Caco-2 (cell line): ENCODE measurements at regions not wholly inside any gene's neighbourhood (a gene's known extent, or its start where the extent isn't known, plus 50 kb on each side); places are given as distances from the start of the nearest gene placed in this dataset.

Source experiments
- BruUV-seq: library from RNA; stranded (reverse); fragments of 400-500 nt; replicated peaks from 2 replicates; lab custom pipeline; 2021; lab: Mats Ljungman, UMichigan
- CTCF ChIA-PET: fragments of 300-600 bp; sonication (Branson Sonifier 250); formaldehyde crosslinking; loops from one replicate; lab custom pipeline; 2022; ENCODE audit warnings: antibody characterized with exemption; lab: Charles Lee
- POLR2A ChIA-PET: fragments of 300-600 bp; sonication (Branson Sonifier 250); formaldehyde crosslinking; loops from one replicate; lab custom pipeline; 2022; ENCODE audit warnings: antibody characterized with exemption; lab: Charles Lee
- DNase-seq, 2 experiments: peaks; one replicate each; pipeline versions ENCODE4 v3.0.0 to v3.0.0-alpha.2; 2020 to 2022
- H3K27me3 ChIP-seq: replicated peaks from 2 replicates; pipeline ENCODE4 v1.6.0; 2011; ENCODE audit warnings: low read length; ENCODE audit not compliant: control insufficient read depth, insufficient read depth
- H3K36me3 ChIP-seq: 2 replicates; pipeline ENCODE4 v1.5.1; 2011; ENCODE audit warnings: low read length; ENCODE audit not compliant: control insufficient read depth, insufficient read depth
- H3K4me1 ChIP-seq: fragments of 250-450 bp; sonication (Bioruptor Pico); 2 replicates; pipeline ENCODE4 v1.5.1; 2020; ENCODE audit warnings: mild to moderate bottlenecking
- H3K4me3 ChIP-seq: 2 replicates; pipeline ENCODE4 v1.5.1; 2011; ENCODE audit warnings: low read depth, mild to moderate bottlenecking, control low read depth, low read length
- H3K9me3 ChIP-seq: fragments of 250-450 bp; sonication (Bioruptor Pico); 2 replicates; pipeline ENCODE4 v1.5.1; 2020; ENCODE audit warnings: mild to moderate bottlenecking, moderate library complexity
- H3K27ac Mint-ChIP-seq: one replicate; pipeline ENCODE4 v1.8.0; 2022; ENCODE audit warnings: mixed read lengths; ENCODE audit not compliant: unreplicated experiment
- H3K27me3 Mint-ChIP-seq: one replicate; pipeline ENCODE4 v1.8.0; 2022; ENCODE audit warnings: mixed read lengths; ENCODE audit not compliant: insufficient read depth, unreplicated experiment
- H3K36me3 Mint-ChIP-seq: one replicate; pipeline ENCODE4 v1.8.0; 2022; ENCODE audit warnings: mild to moderate bottlenecking, mixed read lengths; ENCODE audit not compliant: insufficient read depth, unreplicated experiment
- H3K4me1 Mint-ChIP-seq: one replicate; pipeline ENCODE4 v1.8.0; 2022; ENCODE audit warnings: low read depth, mixed read lengths; ENCODE audit not compliant: unreplicated experiment
- H3K4me3 Mint-ChIP-seq: one replicate; pipeline ENCODE4 v1.8.0; 2022; ENCODE audit warnings: mild to moderate bottlenecking, moderate library complexity, mixed read lengths; ENCODE audit not compliant: unreplicated experiment
- H3K9me3 Mint-ChIP-seq: one replicate; pipeline ENCODE4 v1.8.0; 2022; ENCODE audit warnings: mixed read lengths; ENCODE audit not compliant: unreplicated experiment
- intact Hi-C: fragments of 100-400 bp; cut with micrococcal nuclease; formaldehyde crosslinking; loops from one replicate; pipeline ENCODE4 v1.10.0; 2022; ENCODE audit not compliant: unreplicated experiment
- TF ChIP-seq, protein P1 (sequence below), 2 experiments: fragments of 200-600 bp in 1 of 2; IDR thresholded peaks; 1 replicate in 1 of 2; 2 replicates in 1 of 2; pipeline versions ENCODE4 v1.5.1 to v1.8.0; 2011 to 2022; ENCODE audit warnings: antibody characterized with exemption in 1 of 2, control low read depth in 1 of 2, inconsistent platforms in 1 of 2, low read depth in 1 of 2, low read length in 1 of 2, mild to moderate bottlenecking in 1 of 2, moderate library complexity in 1 of 2; ENCODE audit not compliant: insufficient read depth in 1 of 2, severe bottlenecking in 1 of 2, unreplicated experiment in 1 of 2

DNA sequence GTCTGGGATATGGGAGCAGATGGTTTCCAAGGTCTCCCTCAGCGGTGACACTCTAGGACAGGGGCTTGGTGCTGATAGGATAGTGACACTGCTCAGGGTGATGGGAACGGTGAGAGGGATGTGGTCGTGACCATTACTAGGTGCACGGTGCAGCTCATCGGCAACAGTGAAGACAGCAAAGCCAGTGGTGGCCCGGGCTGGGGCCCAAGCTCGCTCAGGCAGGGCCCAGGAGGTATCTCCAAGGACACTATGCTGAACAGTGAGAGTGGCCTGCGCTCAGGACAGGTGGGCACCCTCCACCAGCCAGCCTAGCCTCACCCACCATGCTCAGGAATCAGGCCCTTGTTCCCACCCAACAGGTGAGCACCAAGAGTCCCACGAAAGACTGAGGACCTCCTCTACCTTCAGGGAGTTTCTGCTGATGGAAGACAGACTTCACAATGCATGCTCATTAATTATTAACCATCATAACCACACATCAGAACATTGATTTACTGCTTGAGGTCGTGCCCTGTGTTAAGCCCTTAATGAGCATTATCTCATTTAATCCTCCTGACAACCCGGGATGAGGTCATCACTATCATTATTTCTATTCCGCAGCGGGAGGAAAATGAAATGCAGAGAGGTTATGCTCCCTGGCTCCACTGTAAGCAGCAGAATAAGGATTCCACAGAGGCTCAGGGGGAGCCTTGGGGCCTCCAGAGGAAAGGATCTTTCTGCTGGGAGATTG lies 269.4 kb downstream of the UACA start:
- no peaks in the 10 kb centered on the region for H3K9me3 Mint-ChIP-seq
- peak; percentile 77 to 78 for DNase-seq
- Histone ChIP-seq H3K27me3 (no peaks in the 10 kb centered on the region), H3K36me3 (no peaks in the 10 kb centered on the region), H3K9me3 (no peaks in the 10 kb centered on the region), H3K4me3 (no peak overlapping the region), H3K4me1 (peaks cover 41% of the 10 kb centered on the region)
- no peaks in the 10 kb centered on the region for H3K27me3 Mint-ChIP-seq
- TF ChIP-seq, protein P1, sequence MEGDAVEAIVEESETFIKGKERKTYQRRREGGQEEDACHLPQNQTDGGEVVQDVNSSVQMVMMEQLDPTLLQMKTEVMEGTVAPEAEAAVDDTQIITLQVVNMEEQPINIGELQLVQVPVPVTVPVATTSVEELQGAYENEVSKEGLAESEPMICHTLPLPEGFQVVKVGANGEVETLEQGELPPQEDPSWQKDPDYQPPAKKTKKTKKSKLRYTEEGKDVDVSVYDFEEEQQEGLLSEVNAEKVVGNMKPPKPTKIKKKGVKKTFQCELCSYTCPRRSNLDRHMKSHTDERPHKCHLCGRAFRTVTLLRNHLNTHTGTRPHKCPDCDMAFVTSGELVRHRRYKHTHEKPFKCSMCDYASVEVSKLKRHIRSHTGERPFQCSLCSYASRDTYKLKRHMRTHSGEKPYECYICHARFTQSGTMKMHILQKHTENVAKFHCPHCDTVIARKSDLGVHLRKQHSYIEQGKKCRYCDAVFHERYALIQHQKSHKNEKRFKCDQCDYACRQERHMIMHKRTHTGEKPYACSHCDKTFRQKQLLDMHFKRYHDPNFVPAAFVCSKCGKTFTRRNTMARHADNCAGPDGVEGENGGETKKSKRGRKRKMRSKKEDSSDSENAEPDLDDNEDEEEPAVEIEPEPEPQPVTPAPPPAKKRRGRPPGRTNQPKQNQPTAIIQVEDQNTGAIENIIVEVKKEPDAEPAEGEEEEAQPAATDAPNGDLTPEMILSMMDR (IDR thresholded peaks at IDR 0.05; ENCODE audit: insufficient read depth in 1 of 2, low read depth in 1 of 2, low read length in 1 of 2, severe bottlenecking in 1 of 2, unreplicated experiment in 1 of 2): no peak
- BruUV-seq: no TSS peak
- ChIA-PET POLR2A (no interaction called here), CTCF (no interaction called here)
- peak overlapping the region; percentile 98 for H3K27ac Mint-ChIP-seq
- H3K36me3 Mint-ChIP-seq: peaks cover 22% of the 10 kb centered on the region
- peak overlapping the region; percentile 68 for H3K4me3 Mint-ChIP-seq
- H3K4me1 Mint-ChIP-seq: peaks cover 56% of the 10 kb centered on the region
- intact Hi-C loops: loop anchor here (1.0 to 5.0 kb wide), 6 partner anchors 14 to 902 kb away; no protein-coding TSS in a partner anchor

DNA sequence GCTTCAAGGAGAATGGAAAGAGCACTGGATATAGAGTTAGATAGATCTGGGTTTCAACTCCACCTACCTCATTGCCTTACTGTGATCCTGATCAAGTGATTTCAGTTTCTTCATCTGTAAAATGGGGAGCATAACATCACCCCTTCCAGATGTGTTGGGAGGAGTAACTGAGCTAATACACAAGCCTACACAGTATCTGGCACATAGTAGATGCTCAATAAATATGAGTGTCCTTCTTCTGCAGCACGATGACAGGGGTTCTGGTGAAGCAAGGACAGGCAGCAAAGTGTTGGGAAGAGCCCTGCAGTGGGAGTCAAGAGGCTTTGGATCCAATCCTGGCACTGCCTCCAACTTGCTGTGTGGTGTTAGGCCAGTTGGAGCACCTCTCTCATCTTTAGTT lies 270.0 kb downstream of the UACA start:
- Histone ChIP-seq H3K4me1 (peaks cover 41% of the 10 kb centered on the region), H3K9me3 (no peaks in the 10 kb centered on the region), H3K4me3 (no peak overlapping the region), H3K27me3 (no peaks in the 10 kb centered on the region), H3K36me3 (no peaks in the 10 kb centered on the region)
- intact Hi-C loops: loop anchor here (5.0 kb wide), 1 partner anchor 901 kb away; no protein-coding TSS in a partner anchor
- TF ChIP-seq, protein P1 (IDR thresholded peaks at IDR 0.05; ENCODE audit: insufficient read depth in 1 of 2, low read depth in 1 of 2, low read length in 1 of 2, severe bottlenecking in 1 of 2, unreplicated experiment in 1 of 2): no peak
- Mint-ChIP-seq H3K36me3 (peaks cover 22% of the 10 kb centered on the region), H3K9me3 (no peaks in the 10 kb centered on the region), H3K4me1 (peaks cover 56% of the 10 kb centered on the region), H3K4me3 (peak overlapping the region; percentile 68), H3K27ac (peak overlapping the region; percentile 98), H3K27me3 (no peaks in the 10 kb centered on the region)
- POLR2A ChIA-PET: no interaction called here
- no TSS peak for BruUV-seq
- CTCF ChIA-PET: no interaction called here
- DNase-seq: no peak

DNA sequence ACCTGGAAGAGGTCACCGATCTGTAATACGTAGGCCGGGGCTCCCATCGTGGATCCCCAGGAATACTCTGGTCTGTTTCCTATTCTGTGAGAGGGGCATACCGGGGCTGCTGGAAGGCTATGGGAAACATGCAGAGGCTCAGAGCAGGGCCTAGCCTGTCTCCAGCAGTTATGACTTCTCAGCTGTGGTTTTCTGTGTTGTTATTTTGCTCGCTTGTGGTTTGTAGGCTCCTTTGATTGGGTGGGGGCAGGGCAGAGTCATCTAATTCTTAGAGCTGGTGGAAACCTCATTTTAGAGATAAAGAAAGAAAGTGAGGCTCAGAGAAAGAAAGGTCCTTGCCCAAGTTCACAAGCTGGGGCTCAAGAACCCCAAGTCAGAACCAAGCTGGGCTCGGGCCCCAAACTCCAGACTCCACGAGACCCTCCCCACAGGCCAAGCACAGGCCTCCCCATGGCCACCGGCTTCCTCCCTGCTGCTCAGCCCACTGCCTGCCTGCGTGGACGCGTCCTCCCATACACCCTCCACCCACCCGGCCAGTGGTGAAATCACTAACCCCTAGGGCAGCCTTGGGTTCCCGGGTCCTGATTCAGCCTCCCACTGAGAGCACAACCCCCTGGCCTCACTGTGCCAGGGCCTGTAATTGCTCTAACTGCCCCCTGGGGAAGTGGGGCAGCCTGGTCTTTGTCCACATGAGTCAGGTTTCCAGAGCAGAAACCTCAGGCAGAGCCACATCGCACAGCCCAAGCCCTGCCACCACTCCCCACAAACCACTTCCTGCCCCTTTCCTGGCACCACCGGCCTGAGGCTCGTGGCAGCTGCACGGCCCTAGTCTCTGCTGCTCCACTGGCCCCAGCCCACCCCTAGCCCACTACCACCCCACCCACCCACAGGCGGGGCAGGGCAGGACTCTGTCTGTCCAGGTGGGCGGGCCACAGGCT lies 270.8 kb downstream of the UACA start:
- H3K4me1 Mint-ChIP-seq: peaks cover 53% of the 10 kb centered on the region
- H3K4me3 Mint-ChIP-seq: no peak overlapping the region
- peaks cover 41% of the 10 kb centered on the region for H3K4me1 ChIP-seq
- H3K9me3 Mint-ChIP-seq: no peaks in the 10 kb centered on the region
- H3K36me3 ChIP-seq: no peaks in the 10 kb centered on the region
- no TSS peak for BruUV-seq
- CTCF ChIA-PET: no interaction called here
- H3K27ac Mint-ChIP-seq: peak overlapping the region; percentile 98
- no peaks in the 10 kb centered on the region for H3K27me3 Mint-ChIP-seq
- no peaks in the 10 kb centered on the region for H3K9me3 ChIP-seq
- no peaks in the 10 kb centered on the region for H3K27me3 ChIP-seq
- H3K4me3 ChIP-seq: no peak overlapping the region
- intact Hi-C loops: loop anchor here (5.0 kb wide), 1 partner anchor 900 kb away; no protein-coding TSS in a partner anchor
- no peak for DNase-seq
- POLR2A ChIA-PET: interaction anchor here (0.7 kb wide), 1 partner anchor 1029 kb away, joined by 3 read pairs; no protein-coding TSS in a partner anchor
- TF ChIP-seq, protein P1 (IDR thresholded peaks at IDR 0.05; ENCODE audit: insufficient read depth in 1 of 2, low read depth in 1 of 2, low read length in 1 of 2, severe bottlenecking in 1 of 2, unreplicated experiment in 1 of 2): no peak
- peaks cover 19% of the 10 kb centered on the region for H3K36me3 Mint-ChIP-seq
